HT1080 (cell line): ENCODE measurements at regions not wholly inside any gene's neighbourhood (a gene's known extent, or its start where the extent isn't known, plus 50 kb on each side); places are given as distances from the start of the nearest gene placed in this dataset.

Source experiments
- DNase-seq: peaks from one replicate; pipeline ENCODE4 v3.0.0-alpha.2; 2015; ENCODE audit warnings: low read depth

GRCh38 chr15:93289941-93290617 lies 201.1 kb upstream of the RGMA start:
- DNase-seq, result no peak

GRCh38 chr15:93288728-93289294 lies 199.8 kb upstream of the RGMA start:
- DNase-seq, result no peak

- DNase-seq, result no peak
Observed at GRCh38 chr15:93286446-93286845, 197.4 kb upstream of the RGMA start.

- DNase-seq, result no peak
Observed at GRCh38 chr15:93283854-93284253, 194.8 kb upstream of the RGMA start.

- DNase-seq, result no peak
Observed at GRCh38 chr15:93282808-93283207, 193.8 kb upstream of the RGMA start.

- no peak for DNase-seq
Observed at GRCh38 chr15:93278783-93279182, 189.8 kb upstream of the RGMA start.

GRCh38 chr15:93278006-93278405 lies 189.0 kb upstream of the RGMA start:
- DNase-seq, result no peak

- no peak for DNase-seq
Observed at GRCh38 chr15:93274257-93274656, 185.2 kb upstream of the RGMA start.

GRCh38 chr15:93271871-93272270 lies 182.9 kb upstream of the RGMA start:
- DNase-seq, result no peak

GRCh38 chr15:93270937-93271467 lies 182.0 kb upstream of the RGMA start:
- DNase-seq, result no peak

GRCh38 chr15:93268066-93268465 lies 179.1 kb upstream of the RGMA start:
- DNase-seq, result no peak

GRCh38 chr15:93266291-93266690 lies 177.3 kb upstream of the RGMA start:
- no peak for DNase-seq

- peak; percentile 71 for DNase-seq
Observed at GRCh38 chr15:93265111-93265556, 176.1 kb upstream of the RGMA start.

- DNase-seq, result no peak
Observed at GRCh38 chr15:93261845-93262244, 172.8 kb upstream of the RGMA start.

- DNase-seq, result no peak
Observed at GRCh38 chr15:93257920-93258319, 168.9 kb upstream of the RGMA start.

GRCh38 chr15:93253681-93254080 lies 164.7 kb upstream of the RGMA start:
- no peak for DNase-seq

- no peak for DNase-seq
Observed at GRCh38 chr15:93252780-93253179, 163.8 kb upstream of the RGMA start.

- no peak for DNase-seq
Observed at GRCh38 chr15:93250950-93251349, 161.9 kb upstream of the RGMA start.

GRCh38 chr15:93250209-93250608 lies 161.2 kb upstream of the RGMA start:
- DNase-seq, result no peak

- no peak for DNase-seq
Observed at GRCh38 chr15:93249623-93250022, 160.6 kb upstream of the RGMA start.

GRCh38 chr15:93247466-93248121 lies 158.6 kb upstream of the RGMA start:
- DNase-seq, result no peak
